K562 (cell line): ENCODE measurements at regions not wholly inside any gene's neighbourhood (a gene's known extent, or its start where the extent isn't known, plus 50 kb on each side); places are given as distances from the start of the nearest gene placed in this dataset.

ENCODE experiments used
- ATAC-seq: fragments of 200-7000 bp; cut with Tn5 transposase; 3 replicates; pipeline ENCODE4 v1.9.1; 2020; ENCODE audit warnings: moderate library complexity
- BruUV-seq: library from RNA; stranded (reverse); fragments of 400-500 nt; replicated peaks from 2 replicates; lab custom pipeline; 2021; lab: Mats Ljungman, UMichigan
- CTCF ChIA-PET: fragments of 300-600 bp; formaldehyde crosslinking; extraction: SDS; loops from one replicate; lab custom pipeline; 2021; ENCODE audit warnings: low intra/inter-chr PET ratio; lab: Yijun Ruan, JAX
- POLR2A ChIA-PET: fragments of 300-600, 350-650 bp; sonication (Branson Sonifier 250); formaldehyde crosslinking; extraction: SDS; loops from one replicate; lab custom pipeline; 2021; ENCODE audit warnings: antibody characterized with exemption, inconsistent platforms; lab: Yijun Ruan, JAX
- DNase-seq, 4 experiments: peaks; one replicate each; pipeline versions ENCODE4 v3.0.0 to v3.0.0-alpha.2; 2011 to 2018; ENCODE audit warnings: low spot score in 3 of 4, mixed read lengths in 3 of 4; ENCODE audit errors: extremely low read depth in 1 of 4
- FAIRE-seq: peaks from 2 replicates; lab custom pipeline; 2011; peaks lifted over from hg19 to GRCh38; lab: Jason Lieb, UNC
- H2AFZ ChIP-seq: 2 replicates; pipeline ENCODE4 v1.6.0; 2011; ENCODE audit warnings: low read depth, low read length, control low read depth, inconsistent platforms
- H3K27ac ChIP-seq: fragments of 200-600 bp; 3 replicates; pipeline ENCODE4 v1.8.0; 2011; ENCODE audit warnings: low read depth, mild to moderate bottlenecking, control low read depth, inconsistent platforms, low read length, moderate library complexity, mixed read lengths; ENCODE audit errors: extremely low read depth
- H3K27me3 ChIP-seq, 2 experiments: fragments of 300-600 bp in 1 of 2; 2 replicates in 1 of 2; 3 replicates in 1 of 2; pipeline versions ENCODE4 v1.6.0 to v1.8.0; 2011; ENCODE audit warnings: inconsistent platforms in 2 of 2, low read length in 2 of 2, mild to moderate bottlenecking in 1 of 2, mixed read lengths in 1 of 2, moderate library complexity in 1 of 2; ENCODE audit not compliant: control insufficient read depth in 2 of 2, insufficient read depth in 2 of 2
- H3K36me3 ChIP-seq: fragments of 300-600 bp; 3 replicates; pipeline ENCODE4 v1.8.0; 2011; ENCODE audit warnings: mild to moderate bottlenecking, low read length, inconsistent platforms; ENCODE audit not compliant: control insufficient read depth, insufficient read depth
- H3K4me1 ChIP-seq, 2 experiments: fragments of 200-600 bp in 1 of 2; replicated peaks in 1 of 2; 2 replicates in 1 of 2; 3 replicates in 1 of 2; pipeline versions ENCODE4 v1.5.1 to v1.8.0; 2011; ENCODE audit warnings: inconsistent platforms in 2 of 2, low read length in 2 of 2, mild to moderate bottlenecking in 1 of 2, mixed read lengths in 1 of 2, moderate library complexity in 1 of 2; ENCODE audit not compliant: control insufficient read depth in 2 of 2, insufficient read depth in 2 of 2
- H3K4me2 ChIP-seq: 2 replicates; pipeline ENCODE4 v1.6.1; 2011; ENCODE audit warnings: low read length, control low read depth, inconsistent platforms, mixed read lengths; ENCODE audit not compliant: insufficient read depth
- H3K4me3 ChIP-seq: fragments of 200-600 bp; sonication (generic), shearing (Covaris generic); 2 replicates; pipeline ENCODE4 v1.5.1; 2016; ENCODE audit warnings: control low read depth, inconsistent platforms
- H3K79me2 ChIP-seq: fragments of 200-600 bp; 3 replicates; pipeline ENCODE4 v1.8.0; 2011; ENCODE audit warnings: low read length, inconsistent platforms; ENCODE audit not compliant: control insufficient read depth, insufficient read depth
- H3K9ac ChIP-seq, 2 experiments: 2 replicates each; pipeline versions ENCODE4 v1.6.0 to v1.6.1; 2011; ENCODE audit warnings: low read depth in 2 of 2, low read length in 2 of 2, control low read depth in 1 of 2, inconsistent platforms in 1 of 2, mild to moderate bottlenecking in 1 of 2, mixed read lengths in 1 of 2; ENCODE audit not compliant: insufficient read depth in 1 of 2
- H3K9me1 ChIP-seq: one replicate; pipeline ENCODE4 v1.6.0; 2011; ENCODE audit warnings: inconsistent platforms, mild to moderate bottlenecking, low read length, moderate library complexity; ENCODE audit not compliant: control insufficient read depth, insufficient read depth
- H3K9me3 ChIP-seq: replicated peaks from 2 replicates; pipeline ENCODE4 v1.5.1; 2011; ENCODE audit warnings: low read depth, low read length, inconsistent platforms; ENCODE audit not compliant: control insufficient read depth, insufficient read depth
- H4K20me1 ChIP-seq: replicated peaks from 2 replicates; pipeline ENCODE4 v1.6.1; 2011; ENCODE audit warnings: low read length, inconsistent platforms, mixed read lengths; ENCODE audit not compliant: control insufficient read depth, insufficient read depth
- DMBX1 ChIP-seq: fragments of 250-450 bp; sonication (Bioruptor Pico); IDR thresholded peaks from 2 replicates; pipeline ENCODE4 v1.8.0; 2022; ENCODE audit warnings: inconsistent platforms, mild to moderate bottlenecking, moderate library complexity, borderline replicate concordance
- FOXK2 ChIP-seq, 2 experiments: fragments of 450-650 bp; IDR thresholded peaks in 1 of 2; conservative IDR thresholded peaks in 1 of 2; 2 replicates each; pipeline ENCODE4 v1.6.1; 2016; ENCODE audit warnings: low read depth in 2 of 2, mild to moderate bottlenecking in 1 of 2
- GATA2 ChIP-seq: sonication (generic); formaldehyde crosslinking; IDR thresholded peaks from 2 replicates; pipeline ENCODE4 v1.4.0; 2020; ENCODE audit warnings: mild to moderate bottlenecking, missing genetic modification reagents
- MEIS2 ChIP-seq: fragments of 450-650 bp; IDR thresholded peaks from 2 replicates; pipeline ENCODE4 v1.6.1; 2014; ENCODE audit warnings: mild to moderate bottlenecking; ENCODE audit not compliant: partially characterized antibody
- PBX2 ChIP-seq, 2 experiments: IDR thresholded peaks in 1 of 2; conservative IDR thresholded peaks in 1 of 2; 2 replicates each; pipeline ENCODE4 v1.6.1; 2016; ENCODE audit warnings: low read depth in 2 of 2, mild to moderate bottlenecking in 1 of 2, missing compliant biosample characterization in 1 of 2, missing genetic modification characterization in 1 of 2, moderate library complexity in 1 of 2
- PHB ChIP-seq: fragments of 250-450 bp; sonication (Bioruptor Pico); IDR thresholded peaks from 2 replicates; pipeline ENCODE4 v1.5.0; 2021
- PKNOX1 ChIP-seq: fragments of 450-650 bp; IDR thresholded peaks from 2 replicates; pipeline ENCODE4 v1.6.1; 2016
- PTBP1 ChIP-seq: fragments of 200-400 bp; formaldehyde crosslinking; IDR thresholded peaks from 2 replicates; pipeline ENCODE4 v1.6.1; 2017; ENCODE audit warnings: low read depth, low read length
- SIN3A ChIP-seq, 2 experiments: fragments of 150-350 bp in 1 of 2; IDR thresholded peaks; 2 replicates each; pipeline ENCODE4 v1.6.1; 2011 to 2016; ENCODE audit warnings: borderline replicate concordance in 2 of 2, low read depth in 2 of 2, low read length in 2 of 2, mild to moderate bottlenecking in 2 of 2, moderate library complexity in 2 of 2; ENCODE audit not compliant: control insufficient read depth in 1 of 2
- SLC30A9 ChIP-seq: fragments of 250-450 bp; sonication (Bioruptor Pico); IDR thresholded peaks from 2 replicates; pipeline ENCODE4 v1.8.0; 2022; ENCODE audit warnings: mild to moderate bottlenecking, moderate library complexity
- ZNF263 ChIP-seq: sonication (generic); formaldehyde crosslinking; IDR thresholded peaks from 2 replicates; pipeline ENCODE4 v1.8.0; 2022; ENCODE audit warnings: mild to moderate bottlenecking, missing genetic modification reagents, borderline replicate concordance
- WGBS: fragments of 100-300 bp; shearing (Covaris generic); methylation state at CpG from one replicate; pipeline ENCODE4 v1.1.6; 2016; ENCODE audit warnings: low coverage, mixed read lengths; ENCODE audit not compliant: insufficient coverage; ENCODE audit errors: missing lambda C conversion rate; 5-methylcytosine and 5-hydroxymethylcytosine counted together
- in situ Hi-C: fragments of 300-500 bp; cut with MboI; formaldehyde crosslinking; loops from 4 replicates; pipeline ENCODE4 v1.15.0; 2018; ENCODE audit warnings: inconsistent platforms, mixed read lengths
- intact Hi-C: fragments of 100-400 bp; cut with micrococcal nuclease; formaldehyde crosslinking; loops from 2 replicates; pipeline ENCODE4 v1.14.2; 2022
- TF ChIP-seq, protein P1 (sequence below): fragments of 200-800 bp; sonication (Bioruptor generic); IDR thresholded peaks from 2 replicates; pipeline ENCODE4 v1.6.1; 2017; ENCODE audit warnings: missing genetic modification characterization, missing compliant biosample characterization

- in situ Hi-C loops (no loop called here), intact Hi-C loops (no loop called here)
- Histone ChIP-seq H4K20me1 (no peaks in the 10 kb centered on the region), H3K9me1 (no peaks in the 10 kb centered on the region), H3K9me3 (no peaks in the 10 kb centered on the region; the same call in 1 of the 2 replicates), H3K9ac (no peak overlapping the region), H3K4me2 (no peak overlapping the region), H2AFZ (no peak overlapping the region), H3K36me3 (no peaks in the 10 kb centered on the region), H3K27ac (no peak overlapping the region), H3K79me2 (no peaks in the 10 kb centered on the region), H3K4me1 (peaks cover 0 to 3% of the 10 kb centered on the region in 2 experiments; a peak in 1 of 5 replicates), H3K27me3 (no peaks in the 10 kb centered on the region), H3K4me3 (no peak overlapping the region)
- 49% methylated on average over 15 of the region's 15 CpGs for WGBS
- no peak for TF ChIP-seq SIN3A (IDR thresholded peaks at IDR 0.05; ENCODE audit: borderline replicate concordance in 2 of 2, control insufficient read depth in 1 of 2, low read depth in 2 of 2, low read length in 2 of 2)
- TF ChIP-seq, protein P1, sequence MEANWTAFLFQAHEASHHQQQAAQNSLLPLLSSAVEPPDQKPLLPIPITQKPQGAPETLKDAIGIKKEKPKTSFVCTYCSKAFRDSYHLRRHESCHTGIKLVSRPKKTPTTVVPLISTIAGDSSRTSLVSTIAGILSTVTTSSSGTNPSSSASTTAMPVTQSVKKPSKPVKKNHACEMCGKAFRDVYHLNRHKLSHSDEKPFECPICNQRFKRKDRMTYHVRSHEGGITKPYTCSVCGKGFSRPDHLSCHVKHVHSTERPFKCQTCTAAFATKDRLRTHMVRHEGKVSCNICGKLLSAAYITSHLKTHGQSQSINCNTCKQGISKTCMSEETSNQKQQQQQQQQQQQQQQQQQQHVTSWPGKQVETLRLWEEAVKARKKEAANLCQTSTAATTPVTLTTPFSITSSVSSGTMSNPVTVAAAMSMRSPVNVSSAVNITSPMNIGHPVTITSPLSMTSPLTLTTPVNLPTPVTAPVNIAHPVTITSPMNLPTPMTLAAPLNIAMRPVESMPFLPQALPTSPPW (CRISPR knock-in tag), result no peak
- no peak for TF ChIP-seq GATA2 (CRISPR knock-in tag)
- TF ChIP-seq FOXK2 (conservative IDR thresholded peaks at IDR 0.05 in 1 of 2, IDR thresholded peaks at IDR 0.05 in 1 of 2; ENCODE audit: low read depth in 2 of 2), result no peak
- TF ChIP-seq SLC30A9 (CRISPR knock-in tag), result no peak
- TF ChIP-seq DMBX1 (CRISPR knock-in tag), result no peak
- no peak for TF ChIP-seq PBX2 (CRISPR knock-in tag; IDR thresholded peaks at IDR 0.05; ENCODE audit: low read depth)
- TF ChIP-seq PBX2 (tag; conservative IDR thresholded peaks at IDR 0.05; ENCODE audit: low read depth), result peak; percentile 53; the same call in 1 of the 2 replicates
- no peak for TF ChIP-seq PHB (CRISPR knock-in tag)
- peak; percentile 65 for TF ChIP-seq PKNOX1
- no peak for TF ChIP-seq PTBP1
- peak; percentile 46 for TF ChIP-seq MEIS2
- no peak for TF ChIP-seq ZNF263 (CRISPR knock-in tag)
- ATAC-seq (0 out of 3 replicates have a peak, but pooled peaks have one; percentile 53), DNase-seq (peak in 1 of 4 experiments; percentile 9), FAIRE-seq (no peak)
- no TSS peak for BruUV-seq
- ChIA-PET POLR2A (interaction anchor here (0.9 to 1.4 kb wide), 3 partner anchors 10 to 19 kb away, joined by 3 read pairs; no protein-coding TSS in a partner anchor), CTCF (no interaction called here)
Observed at GRCh38 chr15:95626501-95627361, 703.8 kb upstream of the NR2F2 start.
